GM23338 (cell line): ENCODE measurements at regions not wholly inside any gene's neighbourhood (a gene's known extent, or its start where the extent isn't known, plus 50 kb on each side); places are given as distances from the start of the nearest gene placed in this dataset.

Experiments used
- ATAC-seq: fragments of 200-7000 bp; cut with Tn5 transposase; 3 replicates; pipeline ENCODE4 v1.9.1; 2020
- DNase-seq: peaks from one replicate; pipeline ENCODE4 v3.0.0-alpha.2; 2015; ENCODE audit warnings: low spot score
- H2AFZ ChIP-seq: fragments of 200-600 bp; sonication (generic); 2 replicates; pipeline ENCODE4 v1.8.0; 2016; ENCODE audit warnings: antibody characterized with exemption, mild to moderate bottlenecking, moderate library complexity
- H3F3A ChIP-seq: fragments of 200-600 bp; sonication (generic); replicated peaks from 2 replicates; pipeline ENCODE4 v1.8.0; 2017; ENCODE audit warnings: antibody characterized with exemption, mixed run types, low read depth
- H3K27ac ChIP-seq: fragments of 200-600 bp; sonication (generic); 2 replicates; pipeline ENCODE4 v1.6.1; 2016; ENCODE audit warnings: low read depth
- H3K27me3 ChIP-seq: fragments of 200-600 bp; sonication (generic); 2 replicates; pipeline ENCODE4 v1.8.0; 2016; ENCODE audit warnings: mild to moderate bottlenecking, mixed run types, moderate library complexity; ENCODE audit not compliant: insufficient read depth
- H3K36me3 ChIP-seq: fragments of 200-600 bp; sonication (generic); 2 replicates; pipeline ENCODE4 v1.8.0; 2016; ENCODE audit warnings: mild to moderate bottlenecking; ENCODE audit not compliant: insufficient read depth
- H3K4me1 ChIP-seq: fragments of 200-600 bp; sonication (generic); 2 replicates; pipeline ENCODE4 v1.8.0; 2016; ENCODE audit warnings: mild to moderate bottlenecking, moderate library complexity; ENCODE audit not compliant: insufficient read depth
- H3K4me2 ChIP-seq: fragments of 200-600 bp; sonication (generic); 2 replicates; pipeline ENCODE4 v1.7.1; 2017; ENCODE audit warnings: mixed run types
- H3K4me3 ChIP-seq: fragments of 200-600 bp; sonication (generic); 2 replicates; pipeline ENCODE4 v1.6.1; 2016; ENCODE audit warnings: mixed run types
- H3K79me2 ChIP-seq: fragments of 200-600 bp; sonication (generic); replicated peaks from 2 replicates; pipeline ENCODE4 v1.8.0; 2017; ENCODE audit warnings: mild to moderate bottlenecking; ENCODE audit not compliant: insufficient read depth
- H3K9me2 ChIP-seq: fragments of 200-600 bp; sonication (generic); 2 replicates; pipeline ENCODE4 v1.8.0; 2017; ENCODE audit not compliant: insufficient read depth
- H4K20me1 ChIP-seq: fragments of 200-600 bp; sonication (generic); replicated peaks from 2 replicates; pipeline ENCODE4 v1.8.0; 2017; ENCODE audit warnings: mild to moderate bottlenecking; ENCODE audit not compliant: insufficient read depth
- H3K27ac Mint-ChIP-seq: 2 replicates; pipeline ENCODE4 v1.8.0; 2020; ENCODE audit warnings: inconsistent platforms, mild to moderate bottlenecking, moderate library complexity, mixed read lengths
- H3K27me3 Mint-ChIP-seq: 3 replicates; pipeline ENCODE4 v1.8.0; 2022; ENCODE audit warnings: low read depth, mild to moderate bottlenecking, moderate library complexity, mixed read lengths, inconsistent platforms; ENCODE audit not compliant: insufficient read depth, poor library complexity
- H3K36me3 Mint-ChIP-seq: 3 replicates; pipeline ENCODE4 v1.8.0; 2021; ENCODE audit warnings: low read depth, mild to moderate bottlenecking, inconsistent platforms, moderate library complexity, mixed read lengths
- H3K4me1 Mint-ChIP-seq: 3 replicates; pipeline ENCODE4 v1.8.0; 2020; ENCODE audit warnings: mild to moderate bottlenecking, inconsistent platforms, mixed read lengths
- H3K4me3 Mint-ChIP-seq: 3 replicates; pipeline ENCODE4 v1.8.0; 2021; ENCODE audit warnings: moderate library complexity, mild to moderate bottlenecking, inconsistent platforms, mixed read lengths
- H3K9me3 Mint-ChIP-seq: 3 replicates; pipeline ENCODE4 v1.8.0; 2020; ENCODE audit warnings: moderate library complexity, mild to moderate bottlenecking, inconsistent platforms, mixed read lengths
- CREB1 ChIP-seq: fragments of 250-450 bp; sonication (Bioruptor Pico); IDR thresholded peaks from 2 replicates; pipeline ENCODE4 v1.5.0; 2020; ENCODE audit warnings: low read depth, mild to moderate bottlenecking, moderate library complexity
- CTCF ChIP-seq, 2 experiments: fragments of 200-600 bp in 1 of 2; sonication (generic) in 1 of 2; conservative IDR thresholded peaks; 2 replicates each; pipeline versions ENCODE4 v1.5.1 to v1.6.1; 2016 to 2017; ENCODE audit warnings: antibody characterized with exemption in 2 of 2, low read depth in 2 of 2, mild to moderate bottlenecking in 2 of 2, moderate library complexity in 1 of 2
- ETS1 ChIP-seq: IDR thresholded peaks from 2 replicates; pipeline ENCODE4 v1.6.1; 2016; ENCODE audit warnings: antibody characterized with exemption
- EZH2 ChIP-seq: fragments of 200-600 bp; sonication (generic); IDR thresholded peaks from one replicate; pipeline ENCODE4 v1.8.0; 2017; ENCODE audit warnings: antibody characterized with exemption, mild to moderate bottlenecking, low read depth; ENCODE audit not compliant: unreplicated experiment
- EZH2phosphoT487 ChIP-seq: fragments of 200-600 bp; sonication (generic); IDR thresholded peaks from one replicate; pipeline ENCODE4 v1.8.1; 2018; ENCODE audit warnings: antibody characterized with exemption; ENCODE audit not compliant: unreplicated experiment
- JUNB ChIP-seq: IDR thresholded peaks from one replicate; pipeline ENCODE4 v1.6.1; 2016; ENCODE audit warnings: antibody characterized with exemption; ENCODE audit not compliant: unreplicated experiment
- NANOG ChIP-seq: IDR thresholded peaks from 2 replicates; pipeline ENCODE4 v1.6.1; 2016; ENCODE audit warnings: antibody characterized with exemption, borderline replicate concordance
- POLR2AphosphoS5 ChIP-seq: IDR thresholded peaks from 2 replicates; pipeline ENCODE4 v1.6.1; 2016; ENCODE audit warnings: antibody characterized with exemption, low read depth
- REST ChIP-seq: IDR thresholded peaks from one replicate; pipeline ENCODE4 v1.6.1; 2018; ENCODE audit warnings: antibody characterized with exemption; ENCODE audit not compliant: unreplicated experiment
- STAT1 ChIP-seq: IDR thresholded peaks from one replicate; pipeline ENCODE4 v1.6.1; 2016; ENCODE audit warnings: antibody characterized with exemption; ENCODE audit not compliant: unreplicated experiment
- ZNF114 ChIP-seq: fragments of 250-450 bp; sonication (Bioruptor Pico); IDR thresholded peaks from 2 replicates; pipeline ENCODE4 v1.5.0; 2020; ENCODE audit warnings: mild to moderate bottlenecking, moderate library complexity
- ZNF331 ChIP-seq: fragments of 250-450 bp; sonication (Bioruptor Pico); IDR thresholded peaks from 2 replicates; pipeline ENCODE4 v1.5.0; 2020; ENCODE audit warnings: low read depth, mild to moderate bottlenecking, moderate library complexity
- ZNF462 ChIP-seq: fragments of 250-450 bp; sonication (Bioruptor Pico); IDR thresholded peaks from 2 replicates; pipeline ENCODE4 v1.5.0; 2020; ENCODE audit warnings: mild to moderate bottlenecking, moderate library complexity

GRCh38 chr5:39816156-39816845, 391.5 kb upstream of the DAB2 start:
- Mint-ChIP-seq H3K36me3 (no peaks in the 10 kb centered on the region), H3K27ac (no peak overlapping the region; the same call in 1 of the 2 replicates), H3K27me3 (no peaks in the 10 kb centered on the region), H3K4me3 (no peak overlapping the region), H3K4me1 (peaks cover 6% of the 10 kb centered on the region; the same call in 2 of the 3 replicates), H3K9me3 (no peaks in the 10 kb centered on the region)
- Histone ChIP-seq H3K9me2 (no peaks in the 10 kb centered on the region; the same call in 1 of the 2 replicates), H3K4me2 (no peak overlapping the region), H3F3A (no peaks in the 10 kb centered on the region), H3K4me3 (no peak overlapping the region), H3K4me1 (no peaks in the 10 kb centered on the region), H3K27me3 (no peaks in the 10 kb centered on the region), H3K27ac (no peak overlapping the region), H4K20me1 (no peaks in the 10 kb centered on the region), H2AFZ (no peak overlapping the region), H3K36me3 (no peaks in the 10 kb centered on the region), H3K79me2 (no peaks in the 10 kb centered on the region)
- TF ChIP-seq STAT1 = no peak
- no peak for TF ChIP-seq ZNF462 (CRISPR knock-in tag)
- TF ChIP-seq ETS1 = no peak
- no peak for TF ChIP-seq EZH2
- no peak for TF ChIP-seq ZNF331 (CRISPR knock-in tag)
- no peak for TF ChIP-seq NANOG
- TF ChIP-seq POLR2AphosphoS5 = no peak
- no peak for TF ChIP-seq EZH2phosphoT487
- no peak for TF ChIP-seq REST
- no peak for TF ChIP-seq ZNF114 (CRISPR knock-in tag)
- no peak for TF ChIP-seq CTCF (conservative IDR thresholded peaks at IDR 0.05; ENCODE audit: low read depth in 2 of 2)
- TF ChIP-seq CREB1 (CRISPR knock-in tag) = no peak
- TF ChIP-seq JUNB = no peak
- ATAC-seq = no peak
- DNase-seq = peak; percentile 3
